ENCODE measurements at regions not wholly inside any gene's neighbourhood (a gene's known extent, or its start where the extent isn't known, plus 50 kb on each side); places are given as distances from the start of the nearest gene placed in this dataset.
A peak's percentile ranks its signal among the peaks of the same experiment; 100 is the strongest.

DNA sequence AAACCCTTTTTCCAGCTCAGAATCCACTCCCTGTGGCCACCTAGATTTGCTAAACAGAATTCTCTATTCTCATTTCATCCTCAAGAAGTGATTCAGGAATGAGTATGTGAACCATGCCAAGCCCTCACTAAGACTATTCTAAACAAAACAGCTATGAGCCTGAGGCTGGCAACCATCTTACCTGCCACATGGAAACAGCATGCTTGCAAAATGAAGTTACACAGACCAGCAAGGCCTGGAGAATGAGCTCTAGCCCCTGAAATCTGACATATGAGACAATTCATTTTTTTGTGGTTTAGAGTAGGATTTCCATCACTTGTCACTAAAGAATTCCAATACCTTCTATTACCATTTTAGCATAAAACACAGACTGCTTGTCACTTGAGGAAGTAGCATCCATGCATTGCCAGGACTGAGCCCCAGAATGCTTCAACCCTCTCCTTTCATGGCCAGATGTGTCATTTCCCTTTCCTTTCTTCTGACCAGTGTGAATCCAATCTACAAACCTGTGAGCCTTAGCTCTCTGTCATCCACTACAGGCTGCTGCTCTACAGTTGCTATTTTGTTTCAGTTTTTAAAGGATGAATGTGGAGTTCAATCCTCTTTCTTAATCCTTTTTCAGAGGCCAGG lies 744.3 kb upstream of the ACVR2A start:
- Histone ChIP-seq H3K9me3 (ENCODE audit: severe bottlenecking) (no peaks in the 10 kb centered on the region), H3K4me3 (ENCODE audit: severe bottlenecking) (no peak overlapping the region), H3K27ac (ENCODE audit: poor library complexity, severe bottlenecking) (no peak overlapping the region), H3K4me1 (ENCODE audit: insufficient read depth, poor library complexity, severe bottlenecking) (peaks cover 9% of the 10 kb centered on the region), H3K36me3 (ENCODE audit: low read depth) (no peaks in the 10 kb centered on the region), H3K27me3 (ENCODE audit: insufficient read depth, poor library complexity, severe bottlenecking) (no peaks in the 10 kb centered on the region)
- DNase-seq (ENCODE audit: low spot score) (no peak), ATAC-seq (ENCODE audit: low read depth) (peak; percentile 25; the same call in 2 of the 3 replicates)
- TF ChIP-seq CTCF (IDR thresholded peaks at IDR 0.05; ENCODE audit: poor library complexity, severe bottlenecking): no peak

GRCh38 chr2:147099845-147100244 lies 745.0 kb upstream of the ACVR2A start:
- H3K4me3 ChIP-seq (ENCODE audit: severe bottlenecking): no peak overlapping the region
- H3K4me1 ChIP-seq (ENCODE audit: insufficient read depth, poor library complexity, severe bottlenecking): peaks cover 9% of the 10 kb centered on the region
- no peaks in the 10 kb centered on the region for H3K9me3 ChIP-seq (ENCODE audit: severe bottlenecking)
- H3K27ac ChIP-seq (ENCODE audit: poor library complexity, severe bottlenecking): no peak overlapping the region
- TF ChIP-seq CTCF (IDR thresholded peaks at IDR 0.05; ENCODE audit: poor library complexity, severe bottlenecking): no peak
- DNase-seq (ENCODE audit: low spot score) (no peak), ATAC-seq (ENCODE audit: low read depth) (peak; percentile 78)
- H3K27me3 ChIP-seq (ENCODE audit: insufficient read depth, poor library complexity, severe bottlenecking): no peaks in the 10 kb centered on the region
- no peaks in the 10 kb centered on the region for H3K36me3 ChIP-seq (ENCODE audit: low read depth)

- Histone ChIP-seq H3K4me1 (ENCODE audit: insufficient read depth, poor library complexity, severe bottlenecking) (peaks cover 9% of the 10 kb centered on the region), H3K4me3 (ENCODE audit: severe bottlenecking) (no peak overlapping the region), H3K27ac (ENCODE audit: poor library complexity, severe bottlenecking) (no peak overlapping the region), H3K9me3 (ENCODE audit: severe bottlenecking) (no peaks in the 10 kb centered on the region), H3K36me3 (ENCODE audit: low read depth) (no peaks in the 10 kb centered on the region), H3K27me3 (ENCODE audit: insufficient read depth, poor library complexity, severe bottlenecking) (no peaks in the 10 kb centered on the region)
- TF ChIP-seq CTCF (IDR thresholded peaks at IDR 0.05; ENCODE audit: poor library complexity, severe bottlenecking): no peak
- DNase-seq (ENCODE audit: low spot score): no peak
- no peak for ATAC-seq (ENCODE audit: low read depth)
These were observed 745.9 kb upstream of the ACVR2A start for GRCh38 chr2:147098940-147099339.

DNA sequence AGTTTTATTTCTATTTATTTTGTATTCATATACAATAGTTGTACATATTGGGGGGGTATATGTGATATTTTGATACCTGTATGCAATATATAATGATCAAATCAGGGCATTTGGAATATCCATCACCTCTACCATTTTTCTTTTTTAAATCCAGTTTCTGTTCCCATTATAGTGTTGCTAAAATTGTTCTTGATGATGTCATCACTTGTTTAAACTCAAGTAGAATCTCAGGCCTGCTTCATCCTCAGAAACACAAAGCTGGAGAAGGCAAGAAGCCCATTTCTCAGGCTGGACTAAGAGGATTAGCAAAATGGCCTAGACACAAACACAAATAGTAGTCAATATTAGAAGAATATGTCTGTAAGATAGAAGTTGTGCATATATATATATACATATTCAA lies 747.1 kb upstream of the ACVR2A start:
- Histone ChIP-seq H3K36me3 (ENCODE audit: low read depth) (no peaks in the 10 kb centered on the region), H3K27me3 (ENCODE audit: insufficient read depth, poor library complexity, severe bottlenecking) (no peaks in the 10 kb centered on the region), H3K4me1 (ENCODE audit: insufficient read depth, poor library complexity, severe bottlenecking) (peaks cover 9% of the 10 kb centered on the region), H3K4me3 (ENCODE audit: severe bottlenecking) (no peak overlapping the region), H3K27ac (ENCODE audit: poor library complexity, severe bottlenecking) (no peak overlapping the region), H3K9me3 (ENCODE audit: severe bottlenecking) (no peaks in the 10 kb centered on the region)
- no peak for DNase-seq (ENCODE audit: low spot score)
- no peak for ATAC-seq (ENCODE audit: low read depth)
- no peak for TF ChIP-seq CTCF (IDR thresholded peaks at IDR 0.05; ENCODE audit: poor library complexity, severe bottlenecking)

DNA sequence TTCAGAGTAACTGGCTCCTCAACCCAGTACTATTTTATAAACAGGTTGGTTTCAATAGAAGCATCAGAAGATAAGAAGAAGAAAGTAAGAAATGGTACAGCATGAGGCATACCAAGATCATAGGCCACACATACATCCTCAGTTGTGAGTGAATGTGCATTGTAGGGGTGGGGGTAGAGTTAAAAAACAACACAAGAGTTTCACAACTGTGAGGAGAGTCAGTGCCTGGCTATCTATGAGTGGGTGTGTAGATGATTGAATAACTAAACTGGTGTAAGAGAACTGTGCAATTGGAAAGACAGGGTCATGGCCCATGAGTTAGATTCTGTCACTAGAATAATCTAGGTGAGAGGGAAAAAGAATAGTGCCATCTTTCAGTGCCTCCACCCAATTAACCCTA lies 748.2 kb upstream of the ACVR2A start:
- TF ChIP-seq CTCF (IDR thresholded peaks at IDR 0.05; ENCODE audit: poor library complexity, severe bottlenecking): no peak

More for the DNA sequence above, 748.2 kb upstream of the ACVR2A start:
- Histone ChIP-seq H3K36me3 (ENCODE audit: low read depth) (no peaks in the 10 kb centered on the region), H3K4me1 (ENCODE audit: insufficient read depth, poor library complexity, severe bottlenecking) (peaks cover 9% of the 10 kb centered on the region), H3K9me3 (ENCODE audit: severe bottlenecking) (no peaks in the 10 kb centered on the region), H3K4me3 (ENCODE audit: severe bottlenecking) (no peak overlapping the region), H3K27me3 (ENCODE audit: insufficient read depth, poor library complexity, severe bottlenecking) (no peaks in the 10 kb centered on the region), H3K27ac (ENCODE audit: poor library complexity, severe bottlenecking) (no peak overlapping the region)
- ATAC-seq (ENCODE audit: low read depth): no peak
- no peak for DNase-seq (ENCODE audit: low spot score)

Measured in RWPE2 (cell line).